ENCODE measurements at regions not wholly inside any gene's neighbourhood (a gene's known extent, or its start where the extent isn't known, plus 50 kb on each side); places are given as distances from the start of the nearest gene placed in this dataset.
A peak's percentile ranks its signal among the peaks of the same experiment; 100 is the strongest.
"Not testable (repeated sequence)": the region's sequence is repeated elsewhere in the genome, so short reads cannot be mapped to it uniquely, and the experiment has no call there.

DNA sequence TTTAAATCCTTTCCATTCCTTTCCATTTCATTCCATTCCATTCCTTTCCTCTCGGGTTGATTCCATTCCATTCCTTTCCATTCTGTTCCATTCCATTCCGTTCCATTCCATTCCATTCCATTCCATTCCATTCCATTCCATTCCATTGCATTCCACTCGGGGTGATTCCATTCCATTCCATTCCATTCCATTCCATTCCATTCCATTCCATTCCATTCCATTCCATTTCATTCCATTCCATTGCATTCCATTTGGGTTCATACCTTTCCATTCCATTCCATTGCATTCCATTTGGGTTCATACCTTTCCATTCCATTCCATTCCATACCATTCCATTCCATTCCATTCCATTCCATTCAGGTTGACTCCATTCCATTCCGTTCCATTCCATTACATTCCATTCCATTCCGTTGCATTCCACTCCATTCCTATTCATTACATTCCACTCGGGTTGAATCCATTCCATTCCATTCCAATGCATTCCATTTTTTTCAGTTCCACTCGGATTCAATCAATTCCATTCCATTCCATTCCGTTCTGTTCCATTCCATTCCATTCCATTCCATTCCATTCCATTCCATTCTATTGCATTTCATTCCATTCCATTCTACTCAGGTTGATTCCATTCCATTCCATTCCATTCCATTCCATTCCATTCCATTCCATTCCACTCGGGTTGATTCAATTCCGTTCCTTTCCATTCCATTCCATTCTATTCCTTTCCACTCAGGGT is 164.4 kb downstream of the CWH43 start:
- not testable (repeated sequence) for DNase-seq (ENCODE audit: low read depth, low spot score); H3K4me3 ChIP-seq (ENCODE audit: low read length)

DNA sequence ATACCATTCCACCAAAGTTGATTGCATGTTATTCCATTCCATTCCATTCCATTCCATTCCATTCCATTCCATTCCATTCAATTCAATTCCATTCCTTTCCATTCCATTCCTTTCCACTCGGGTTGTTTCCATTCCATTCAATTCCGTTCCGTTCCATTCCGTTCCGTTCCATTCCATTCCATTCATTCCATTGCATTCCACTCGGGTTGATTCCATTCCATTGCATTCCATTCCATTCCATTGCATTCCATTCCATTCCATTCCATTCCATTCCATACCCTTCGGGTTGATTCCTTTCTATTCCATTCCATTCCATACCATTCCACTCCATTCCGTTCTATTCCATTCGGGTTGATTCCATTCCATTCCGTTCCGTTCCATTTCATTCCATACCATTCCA is 166.9 kb downstream of the CWH43 start:
- H3K4me3 ChIP-seq (ENCODE audit: low read length); DNase-seq (ENCODE audit: low read depth, low spot score): not testable (repeated sequence)

DNA sequence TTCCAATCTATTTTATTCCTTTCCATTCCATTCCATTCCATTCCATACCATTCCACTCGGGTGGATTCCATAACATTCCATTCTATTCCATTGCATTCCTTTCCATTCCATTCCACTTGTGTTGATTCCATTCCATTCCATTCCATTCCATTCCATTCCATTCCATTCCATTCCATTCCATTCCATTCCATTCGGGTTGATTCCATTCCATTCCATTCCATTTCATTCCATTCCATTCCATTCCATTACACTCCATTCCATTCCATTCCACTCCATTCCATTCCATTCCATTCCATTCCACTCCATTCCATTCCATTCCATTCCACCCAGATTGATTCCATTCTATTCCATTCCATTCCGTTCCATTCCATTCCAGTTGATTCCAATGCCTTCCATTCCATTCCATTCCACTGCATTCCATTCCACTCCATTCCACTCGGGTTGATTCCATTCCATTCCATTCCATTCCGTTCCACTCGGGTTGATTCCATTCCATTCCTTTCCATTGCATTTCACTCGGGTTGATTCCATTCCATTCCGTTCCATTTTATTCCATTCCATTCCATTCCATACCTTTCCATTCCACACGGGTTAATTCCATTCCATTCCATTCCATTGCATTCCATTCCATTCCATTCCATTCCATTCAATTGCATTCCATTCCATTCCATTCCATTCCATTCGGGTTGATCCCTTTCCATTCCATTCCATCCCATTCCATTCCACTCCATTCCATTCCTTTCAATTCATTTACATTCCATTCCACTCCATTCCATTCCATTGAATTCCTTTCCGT is 168.4 kb downstream of the CWH43 start:
- H3K4me3 ChIP-seq (ENCODE audit: low read length); DNase-seq (ENCODE audit: low read depth, low spot score): not testable (repeated sequence)

DNA sequence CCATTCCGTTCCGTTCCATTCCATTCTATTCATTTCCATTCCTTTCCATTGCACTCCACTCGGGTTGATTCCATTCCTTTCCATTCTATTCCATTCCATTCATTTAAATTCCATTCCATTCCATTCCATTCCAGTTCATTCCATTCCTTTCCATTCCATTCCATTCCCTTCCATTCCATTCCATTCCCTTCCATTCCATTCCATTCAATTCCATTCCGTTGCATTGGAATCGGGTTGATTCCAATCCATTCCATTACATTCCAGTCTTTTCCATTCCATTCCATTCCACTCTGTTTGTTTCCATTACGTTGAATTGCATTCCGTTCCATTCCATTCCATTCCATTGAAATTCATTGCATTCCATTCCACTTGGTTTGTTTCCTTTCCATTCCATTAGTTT is 169.2 kb downstream of the CWH43 start:
- DNase-seq (ENCODE audit: low read depth, low spot score); H3K4me3 ChIP-seq (ENCODE audit: low read length): not testable (repeated sequence)

DNA sequence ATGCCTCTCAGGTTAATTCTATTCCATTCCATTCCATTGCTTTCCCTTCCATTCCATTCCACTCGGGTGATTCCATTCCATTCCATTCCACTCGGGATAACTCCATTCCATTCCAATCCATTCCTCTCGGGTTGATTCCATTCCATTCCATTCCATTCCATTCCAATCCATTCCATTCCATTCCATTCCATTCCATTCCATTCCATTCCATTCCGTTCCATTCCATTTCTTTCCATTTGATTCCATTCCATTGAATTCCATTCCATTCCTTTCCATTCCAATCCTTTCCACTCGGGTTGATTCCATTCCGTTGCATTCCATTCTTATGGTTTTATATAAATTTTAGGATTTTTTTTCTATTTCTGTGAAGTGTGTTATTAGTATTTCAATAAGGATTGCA is 170.2 kb downstream of the CWH43 start:
- not testable (repeated sequence) for DNase-seq (ENCODE audit: low read depth, low spot score); H3K4me3 ChIP-seq (ENCODE audit: low read length)

DNA sequence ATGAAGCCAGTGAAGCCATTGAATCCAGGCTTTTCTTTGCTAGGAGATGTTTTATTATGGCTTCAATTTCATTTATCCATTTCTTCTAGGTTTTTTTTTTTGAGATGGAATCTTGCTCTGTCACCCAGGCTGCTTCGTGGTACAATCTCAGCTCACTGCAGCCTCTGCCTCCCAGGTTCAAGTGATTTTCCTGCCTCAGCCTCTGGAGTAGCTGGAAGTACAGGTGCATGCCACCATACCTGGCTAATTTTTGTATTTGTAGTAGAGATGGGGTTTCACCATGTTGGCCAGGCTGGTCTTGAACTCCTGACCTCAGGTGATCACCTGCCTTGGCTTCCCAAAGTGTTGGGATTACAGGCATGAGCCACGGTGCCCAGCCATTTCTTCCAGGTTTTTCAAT is 171.6 kb downstream of the CWH43 start:
- DNase-seq (ENCODE audit: low read depth, low spot score); H3K4me3 ChIP-seq (ENCODE audit: low read length): not testable (repeated sequence)

DNA sequence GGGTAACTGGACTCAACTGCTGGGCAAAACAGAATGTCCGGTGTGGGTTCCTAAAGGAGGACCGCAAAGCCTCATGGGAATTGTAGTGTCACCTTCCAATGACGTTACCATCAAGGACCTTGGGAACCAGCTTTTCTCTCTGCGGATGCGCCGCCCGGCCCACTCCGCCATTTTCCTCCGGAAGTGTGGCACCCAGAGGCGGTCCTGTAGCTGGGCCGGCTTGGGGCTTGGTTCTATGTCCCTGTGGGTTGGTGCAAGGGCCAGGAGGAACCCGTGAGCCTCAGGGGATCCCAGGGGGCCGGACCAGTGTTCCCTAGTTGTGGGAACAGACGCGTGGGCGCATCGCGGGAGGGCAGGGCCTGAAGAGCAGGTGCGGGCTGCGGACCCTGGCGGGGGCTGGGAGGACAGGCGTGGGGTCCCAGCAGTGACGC is 175.1 kb downstream of the CWH43 start:
- not testable (repeated sequence) for DNase-seq (ENCODE audit: low read depth, low spot score); H3K4me3 ChIP-seq (ENCODE audit: low read length)

DNA sequence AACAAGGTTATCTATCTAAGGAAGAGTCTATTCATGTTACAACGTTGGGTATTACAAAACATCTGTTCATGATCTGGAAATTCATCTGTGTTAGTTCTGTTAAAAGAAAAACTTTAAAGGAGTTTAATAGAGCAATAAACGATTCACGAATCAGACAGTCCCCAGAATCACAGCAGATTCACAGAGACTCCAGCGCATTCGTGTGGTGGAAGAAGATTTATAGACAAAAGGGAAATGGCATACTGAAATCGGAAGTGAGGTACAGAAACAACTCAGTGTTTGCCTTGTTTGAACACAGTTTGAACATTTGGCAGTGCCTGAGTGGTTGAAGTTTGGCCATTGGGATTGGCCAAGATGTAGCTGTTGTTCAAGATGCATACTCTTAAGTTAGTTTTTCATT is 178.8 kb downstream of the CWH43 start:
- not testable (repeated sequence) for H3K4me3 ChIP-seq (ENCODE audit: low read length)
- peak; percentile 76 for DNase-seq (ENCODE audit: low read depth, low spot score)

DNA sequence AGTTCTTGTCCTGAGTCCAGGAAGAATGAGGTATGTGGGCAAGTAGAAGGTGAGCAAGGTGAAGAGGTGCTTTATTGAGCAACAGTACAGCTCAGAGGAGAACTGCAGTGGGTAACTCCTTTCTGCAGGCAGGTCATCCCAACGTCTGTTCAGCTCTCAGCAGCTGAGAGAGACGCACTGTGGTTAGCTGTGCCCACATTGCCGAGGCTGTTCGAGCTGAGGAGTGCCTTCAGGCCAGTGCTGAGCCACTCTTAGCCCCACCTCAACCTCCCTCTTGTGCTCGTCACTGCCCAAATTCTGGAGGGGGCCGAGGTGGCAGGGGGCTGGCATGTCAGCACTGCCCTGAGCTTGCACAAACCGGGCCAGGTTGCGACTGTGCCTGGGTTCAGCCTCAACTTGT is 191.8 kb downstream of the CWH43 start:
- not testable (repeated sequence) for DNase-seq (ENCODE audit: low read depth, low spot score); H3K4me3 ChIP-seq (ENCODE audit: low read length)

DNA sequence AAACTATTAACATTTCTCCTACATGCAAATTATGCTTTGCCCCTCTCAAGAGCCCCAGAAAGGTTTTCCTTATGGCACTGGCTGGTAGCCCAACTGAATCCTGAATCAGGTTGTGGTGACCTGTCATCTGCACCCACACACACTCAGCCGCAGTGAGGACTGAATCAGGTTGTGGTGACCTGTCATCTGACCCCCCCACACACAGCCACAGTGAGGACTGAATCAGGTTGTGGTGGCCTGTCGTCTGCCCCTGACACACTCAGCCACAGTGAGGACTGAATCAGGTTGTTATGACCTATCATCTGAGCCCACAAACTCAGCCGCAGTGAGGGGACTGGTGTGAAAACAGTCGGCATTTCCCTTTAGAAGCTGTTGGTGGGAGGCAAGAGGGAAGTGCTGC is 195.0 kb downstream of the CWH43 start:
- H3K4me3 ChIP-seq (ENCODE audit: low read length); DNase-seq (ENCODE audit: low read depth, low spot score): not testable (repeated sequence)

DNA sequence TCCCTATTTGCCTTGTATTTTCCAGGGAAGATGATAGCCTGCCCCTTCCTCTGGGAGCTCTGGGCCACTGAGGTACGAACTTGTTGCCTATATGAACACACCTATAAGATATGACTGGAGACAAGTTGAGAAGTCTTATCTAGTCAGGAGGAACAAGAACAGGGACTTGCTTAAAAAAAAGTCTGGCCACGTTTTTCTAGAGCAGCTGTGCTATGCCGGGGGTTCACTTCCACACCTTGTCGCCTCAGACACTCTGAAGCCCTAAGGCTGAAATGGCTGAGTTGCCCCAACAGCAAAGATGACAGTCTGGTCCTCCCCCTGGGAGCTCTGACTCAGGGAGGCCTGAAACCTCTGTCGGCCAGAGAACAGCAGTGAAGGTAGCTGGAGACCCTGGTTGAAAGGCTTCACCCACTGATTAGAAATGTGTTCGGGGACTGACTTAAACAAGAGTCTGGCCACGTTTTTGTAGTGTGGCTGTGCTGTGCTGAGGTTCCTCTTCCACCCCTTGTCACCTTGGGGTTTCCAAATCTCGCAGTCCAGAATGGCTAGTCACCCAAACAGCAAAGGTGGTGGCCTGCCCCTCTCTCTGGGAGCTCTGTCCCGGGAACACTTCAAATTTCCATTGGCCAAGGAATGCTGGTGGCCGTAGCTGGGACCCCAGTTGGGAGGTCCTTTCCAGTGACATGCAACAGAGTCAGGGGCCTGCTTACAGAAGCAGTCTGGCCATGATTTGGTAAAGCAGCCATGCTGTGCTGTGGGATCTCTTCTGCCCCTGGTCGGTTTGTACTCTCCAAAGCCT is 225.5 kb downstream of the CWH43 start:
- not testable (repeated sequence) for DNase-seq (ENCODE audit: low read depth, low spot score); H3K4me3 ChIP-seq (ENCODE audit: low read length)

DNA sequence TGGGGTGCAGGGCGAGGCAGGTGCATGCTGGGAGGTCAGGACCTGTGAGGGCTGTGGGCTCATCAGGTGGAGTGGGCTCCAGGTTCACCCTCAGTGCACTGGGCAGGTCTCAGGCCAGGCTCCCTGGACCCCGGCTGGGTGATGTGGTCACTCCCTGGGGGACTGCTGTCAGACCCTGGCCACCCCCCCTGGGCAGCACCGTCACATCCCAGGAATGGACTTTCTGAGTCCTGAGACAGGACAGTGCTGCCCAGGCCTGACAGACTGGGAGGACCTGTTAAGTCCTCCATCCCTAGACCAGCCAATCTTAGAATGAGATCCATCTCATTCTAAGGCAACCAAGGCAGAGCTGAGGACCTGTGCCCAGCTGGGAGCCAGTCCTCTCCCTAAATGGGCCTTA is 227.2 kb downstream of the CWH43 start:
- not testable (repeated sequence) for H3K4me3 ChIP-seq (ENCODE audit: low read length); DNase-seq (ENCODE audit: low read depth, low spot score)

DNA sequence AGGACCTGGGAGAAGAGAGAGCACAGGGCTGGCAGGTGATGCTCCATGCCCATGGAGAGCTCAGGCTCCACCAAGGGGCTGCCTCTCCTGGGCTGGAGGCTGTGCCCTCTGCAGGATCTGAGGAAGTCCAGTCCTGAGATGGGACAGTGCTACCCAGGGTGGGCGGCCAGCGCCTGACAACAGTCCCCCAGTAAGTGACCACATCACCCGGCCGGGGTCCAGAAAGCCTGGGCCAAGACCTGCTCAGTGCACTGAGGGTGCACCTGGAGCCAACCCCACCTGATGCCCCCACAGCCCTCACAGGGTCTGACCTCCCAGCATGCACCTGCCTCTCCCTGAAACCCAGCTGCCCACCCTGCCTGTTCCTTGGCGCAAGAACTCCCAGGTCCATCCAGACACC is 227.7 kb downstream of the CWH43 start:
- H3K4me3 ChIP-seq (ENCODE audit: low read length), result not testable (repeated sequence)

DNA sequence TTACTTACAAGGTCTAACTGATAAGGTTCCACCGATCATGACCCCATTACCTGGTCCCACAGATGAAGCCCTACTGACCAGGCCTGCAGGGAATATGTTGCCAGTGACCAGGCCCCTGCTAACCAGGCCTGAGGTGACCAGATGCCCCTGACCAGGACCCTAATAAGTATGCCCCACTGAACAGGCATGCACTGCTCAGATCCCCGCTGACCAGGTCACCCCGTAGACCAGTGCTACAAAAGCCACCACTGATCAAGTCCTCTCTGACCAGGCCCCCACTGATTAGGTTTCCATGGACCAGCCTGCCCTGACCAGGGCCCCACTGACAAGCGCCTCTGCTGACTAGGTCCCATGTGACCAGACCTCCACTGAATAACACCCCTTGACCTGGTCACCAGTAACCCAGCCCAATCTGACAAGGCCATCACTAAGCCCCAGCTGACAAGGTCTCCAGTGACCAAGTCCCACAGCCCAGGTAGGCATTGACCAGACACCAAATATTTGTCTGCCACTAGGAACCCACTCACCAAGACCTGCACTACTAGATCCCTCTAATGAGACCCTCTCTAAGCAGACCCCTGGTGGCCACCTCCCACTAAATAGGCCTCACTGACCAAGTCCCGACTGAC is 228.5 kb downstream of the CWH43 start:
- not testable (repeated sequence) for H3K4me3 ChIP-seq (ENCODE audit: low read length); DNase-seq (ENCODE audit: low read depth, low spot score)

More for the DNA sequence above, 227.7 kb downstream of the CWH43 start:
- not testable (repeated sequence) for DNase-seq (ENCODE audit: low read depth, low spot score)

DNA sequence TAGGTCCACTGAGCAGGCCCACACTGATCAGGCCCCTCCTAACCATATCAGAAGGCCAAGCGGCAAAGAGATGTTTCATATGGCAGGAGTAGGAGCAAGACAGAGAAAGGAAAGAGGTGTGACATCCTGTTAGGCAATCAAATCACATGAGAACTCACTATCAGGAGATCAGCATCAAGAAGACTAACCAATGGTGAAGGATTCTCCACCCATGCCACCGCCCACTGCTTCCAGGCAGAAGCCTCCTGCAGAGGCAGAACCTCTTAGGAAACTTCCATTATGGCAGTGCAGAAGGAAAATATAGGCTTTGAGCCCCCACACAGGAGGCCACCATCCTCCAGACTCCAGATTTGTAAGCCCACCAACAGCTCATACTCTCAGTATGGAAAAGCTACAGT is 229.0 kb downstream of the CWH43 start:
- not testable (repeated sequence) for H3K4me3 ChIP-seq (ENCODE audit: low read length); DNase-seq (ENCODE audit: low read depth, low spot score)

DNA sequence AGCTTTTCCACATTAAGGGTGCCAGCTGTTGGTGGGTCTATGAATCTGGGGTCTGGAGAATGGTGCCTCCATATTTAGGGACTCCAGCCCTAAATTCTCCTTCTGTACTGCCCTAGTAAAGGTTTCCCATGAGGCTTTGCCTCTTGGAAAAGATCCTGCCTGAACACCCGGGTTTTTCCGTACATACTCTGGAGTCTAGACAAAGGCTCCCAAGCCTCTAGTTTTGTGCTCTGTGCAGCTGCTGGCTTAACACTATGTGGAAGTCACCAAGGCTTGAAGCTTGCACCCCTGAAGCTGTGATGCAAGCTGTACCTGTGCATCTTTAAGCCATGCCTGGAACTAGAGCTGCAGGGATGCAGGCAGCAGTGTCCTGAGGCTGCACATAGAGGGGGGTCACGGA is 230.5 kb downstream of the CWH43 start:
- not testable (repeated sequence) for H3K4me3 ChIP-seq (ENCODE audit: low read length); DNase-seq (ENCODE audit: low read depth, low spot score)

DNA sequence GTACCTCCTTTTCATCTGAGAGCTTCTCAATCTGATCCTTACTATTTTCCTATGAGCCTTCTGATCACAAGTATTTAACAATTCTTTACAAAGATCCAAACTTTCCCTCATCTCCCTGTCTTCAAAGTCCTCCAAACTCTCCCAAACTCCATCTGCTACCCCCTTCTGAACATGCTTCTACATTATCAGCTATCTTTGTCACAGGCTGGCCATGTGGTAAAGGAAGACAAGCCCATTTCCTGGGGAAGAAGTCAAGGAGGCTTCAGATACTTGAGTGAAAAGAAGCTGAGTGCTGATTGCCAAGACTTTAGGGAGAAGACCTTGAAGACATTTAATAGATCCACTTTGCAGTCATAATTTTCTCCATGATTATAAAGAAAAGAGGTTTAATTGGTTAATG is 231.4 kb downstream of the CWH43 start:
- H3K4me3 ChIP-seq (ENCODE audit: low read length), result no peak overlapping the region
- peak; percentile 35 for DNase-seq (ENCODE audit: low read depth, low spot score)

DNA sequence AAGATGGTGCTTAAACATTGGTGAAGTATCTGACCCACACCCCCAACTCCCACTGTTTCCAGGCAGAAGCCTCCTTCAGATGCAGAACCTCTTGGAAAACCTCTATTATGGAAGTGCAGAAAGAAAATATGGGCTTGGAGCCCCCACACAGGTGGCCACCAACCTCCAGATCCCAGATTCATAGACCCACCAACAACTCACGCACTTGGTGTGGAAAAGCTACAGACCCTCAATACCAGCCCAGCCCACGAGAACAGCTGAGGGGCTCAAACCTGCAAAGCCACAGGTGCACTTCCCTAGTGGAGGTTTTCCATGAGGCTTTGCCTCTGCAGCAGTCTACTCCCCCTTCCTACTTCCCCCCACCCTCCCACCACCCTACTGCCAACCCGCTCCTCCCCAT is 232.0 kb downstream of the CWH43 start:
- not testable (repeated sequence) for H3K4me3 ChIP-seq (ENCODE audit: low read length)

DNA sequence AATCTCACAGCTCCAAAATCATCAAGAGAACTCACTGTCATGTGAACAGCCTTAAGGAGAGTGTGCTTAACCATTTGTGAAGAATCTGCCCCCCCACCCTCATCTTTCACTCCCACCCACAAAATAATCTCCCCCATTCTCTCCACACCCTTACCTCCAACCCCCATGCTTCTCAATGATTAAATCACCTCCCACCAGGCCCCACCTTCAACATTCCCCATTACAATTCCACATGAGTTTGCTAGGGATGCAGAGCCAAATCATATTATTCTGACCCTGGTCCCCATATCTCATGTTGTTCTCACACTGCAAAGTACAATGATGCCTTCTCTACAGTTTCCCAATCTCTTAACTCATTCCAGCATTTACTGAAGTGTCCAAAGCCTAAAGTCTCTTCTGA is 232.9 kb downstream of the CWH43 start:
- not testable (repeated sequence) for DNase-seq (ENCODE audit: low read depth, low spot score); H3K4me3 ChIP-seq (ENCODE audit: low read length)

More for the DNA sequence above, 232.0 kb downstream of the CWH43 start:
- DNase-seq (ENCODE audit: low read depth, low spot score), result not testable (repeated sequence)
